ENCODE measurements at regions not wholly inside any gene's neighbourhood (a gene's known extent, or its start where the extent isn't known, plus 50 kb on each side); places are given as distances from the start of the nearest gene placed in this dataset.

DNA sequence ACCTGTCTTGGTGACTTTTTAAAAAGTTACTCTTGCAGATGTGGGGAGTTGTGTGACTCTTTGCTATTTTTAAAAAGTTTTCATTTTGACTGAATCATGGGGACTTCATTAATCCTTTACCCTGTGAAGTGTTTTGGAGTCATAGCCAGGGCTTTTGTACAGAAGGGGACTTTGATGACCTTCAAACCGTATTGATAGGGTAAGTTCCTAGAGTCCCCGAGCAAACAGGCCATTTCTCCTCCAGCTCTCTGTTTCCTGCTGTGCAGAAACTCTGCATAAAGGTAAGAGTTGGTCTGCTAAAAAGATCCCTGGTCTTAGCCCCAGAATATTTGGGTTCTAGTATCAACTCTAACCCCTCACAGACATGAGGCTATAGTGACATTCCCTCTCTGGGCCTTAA lies 170.8 kb upstream of the BCL6 start:
- DNase-seq (ENCODE audit: low read depth, low spot score): no peak
- in situ Hi-C loops (cut with HindIII; ENCODE audit: low pct_unique_long_range_greater_than_20kb, low sequenced_read_pairs): no loop called here

- in situ Hi-C loops (cut with HindIII; ENCODE audit: low pct_unique_long_range_greater_than_20kb, low sequenced_read_pairs): no loop called here
Measured at GRCh38 chr3:187918081-187918644, 172.9 kb upstream of the BCL6 start.

DNA sequence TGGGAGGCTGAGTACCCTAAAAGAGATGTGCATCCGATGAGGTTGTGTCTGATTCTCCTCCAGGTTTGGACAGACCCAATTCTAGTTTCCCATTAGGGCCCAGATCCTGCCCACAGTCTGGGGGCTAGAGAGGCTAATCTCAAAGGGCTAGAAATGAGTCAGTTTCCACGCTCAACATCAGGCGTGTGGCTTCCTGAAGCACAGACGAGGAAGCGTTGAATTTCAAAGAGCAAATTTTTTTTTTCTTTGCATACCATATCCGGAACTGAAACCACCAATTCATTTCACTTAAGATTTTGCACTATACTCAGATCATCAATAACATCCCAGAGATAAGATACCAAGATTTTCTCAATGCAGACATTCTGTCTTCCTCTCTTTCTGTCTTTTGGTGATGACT lies 173.8 kb upstream of the BCL6 start:
- in situ Hi-C loops (cut with HindIII; ENCODE audit: low pct_unique_long_range_greater_than_20kb, low sequenced_read_pairs): no loop called here
- DNase-seq (ENCODE audit: low read depth, low spot score): no peak

More at GRCh38 chr3:187918081-187918644, 172.9 kb upstream of the BCL6 start:
- DNase-seq (ENCODE audit: low read depth, low spot score): no peak

- in situ Hi-C loops (cut with HindIII; ENCODE audit: low pct_unique_long_range_greater_than_20kb, low sequenced_read_pairs): no loop called here
- no peak for DNase-seq (ENCODE audit: low read depth, low spot score)
Measured at GRCh38 chr3:187919544-187919943, 174.3 kb upstream of the BCL6 start.

- no peak for DNase-seq (ENCODE audit: low read depth, low spot score)
- in situ Hi-C loops (cut with HindIII; ENCODE audit: low pct_unique_long_range_greater_than_20kb, low sequenced_read_pairs): no loop called here
Measured at GRCh38 chr3:187920030-187920429, 174.8 kb upstream of the BCL6 start.

DNA sequence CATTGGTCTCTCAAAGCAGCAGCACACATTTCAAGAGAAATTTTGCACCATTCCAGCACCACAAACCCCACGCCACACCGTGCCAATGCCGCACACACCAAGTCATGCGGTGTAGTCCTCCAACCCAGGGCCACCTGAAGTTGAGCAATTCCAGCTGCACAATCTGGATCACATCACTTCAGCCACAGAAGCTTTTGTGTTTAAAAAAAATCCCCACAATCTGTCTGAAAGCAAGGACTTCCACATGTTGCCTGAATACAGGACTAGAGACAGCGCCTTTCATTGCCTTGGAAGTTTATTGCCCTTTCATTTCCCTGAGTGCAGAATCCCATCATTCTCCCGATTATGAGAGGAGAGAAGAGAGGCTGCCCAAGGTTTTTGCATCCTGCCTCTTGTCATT lies 175.6 kb upstream of the BCL6 start:
- DNase-seq (ENCODE audit: low read depth, low spot score): no peak
- in situ Hi-C loops (cut with HindIII; ENCODE audit: low pct_unique_long_range_greater_than_20kb, low sequenced_read_pairs): no loop called here

DNA sequence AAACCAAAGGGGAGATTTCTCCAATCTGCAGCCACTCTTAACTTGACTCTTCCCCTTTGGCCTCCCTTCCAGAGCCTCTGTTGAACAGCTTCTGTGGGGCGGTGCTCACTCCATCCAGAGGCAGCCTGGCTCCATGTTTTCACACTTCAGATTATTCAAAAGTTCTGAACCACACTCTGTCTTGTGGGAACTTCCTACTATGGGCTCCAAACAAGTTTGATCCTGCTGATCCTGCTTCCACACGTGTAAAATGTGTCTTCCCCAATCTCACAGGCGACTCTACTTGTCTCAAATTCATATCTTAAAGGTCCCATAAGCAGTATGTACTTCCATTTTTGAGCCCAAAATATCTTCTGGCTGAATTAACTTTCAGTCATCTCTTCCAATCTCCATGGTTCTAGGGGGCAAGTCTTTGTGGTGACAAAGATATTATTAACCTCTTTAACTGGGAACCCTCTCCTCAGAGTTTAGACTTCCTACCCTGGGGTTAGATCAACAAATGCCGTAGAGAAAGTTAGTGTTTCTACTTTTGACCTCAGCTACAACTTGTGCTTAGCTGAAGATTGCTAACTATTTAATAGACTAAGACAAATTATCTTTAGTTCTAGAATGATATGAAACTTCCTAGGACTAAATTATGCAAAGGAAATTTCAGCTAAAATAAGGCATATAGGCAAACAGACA lies 176.3 kb upstream of the BCL6 start:
- in situ Hi-C loops (cut with HindIII; ENCODE audit: low pct_unique_long_range_greater_than_20kb, low sequenced_read_pairs): no loop called here
- no peak for DNase-seq (ENCODE audit: low read depth, low spot score)

- DNase-seq (ENCODE audit: low read depth, low spot score): no peak
- in situ Hi-C loops (cut with HindIII; ENCODE audit: low pct_unique_long_range_greater_than_20kb, low sequenced_read_pairs): no loop called here
Measured at GRCh38 chr3:187922704-187923416, 177.6 kb upstream of the BCL6 start.

- DNase-seq (ENCODE audit: low read depth, low spot score): no peak
- in situ Hi-C loops (cut with HindIII; ENCODE audit: low pct_unique_long_range_greater_than_20kb, low sequenced_read_pairs): no loop called here
Measured at GRCh38 chr3:187924651-187925050, 179.4 kb upstream of the BCL6 start.

GRCh38 chr3:187925326-187925725 lies 180.1 kb upstream of the BCL6 start:
- in situ Hi-C loops (cut with HindIII; ENCODE audit: low pct_unique_long_range_greater_than_20kb, low sequenced_read_pairs): no loop called here
- no peak for DNase-seq (ENCODE audit: low read depth, low spot score)

- in situ Hi-C loops (cut with HindIII; ENCODE audit: low pct_unique_long_range_greater_than_20kb, low sequenced_read_pairs): no loop called here
- no peak for DNase-seq (ENCODE audit: low read depth, low spot score)
Measured at GRCh38 chr3:187926620-187927019, 181.4 kb upstream of the BCL6 start.

DNA sequence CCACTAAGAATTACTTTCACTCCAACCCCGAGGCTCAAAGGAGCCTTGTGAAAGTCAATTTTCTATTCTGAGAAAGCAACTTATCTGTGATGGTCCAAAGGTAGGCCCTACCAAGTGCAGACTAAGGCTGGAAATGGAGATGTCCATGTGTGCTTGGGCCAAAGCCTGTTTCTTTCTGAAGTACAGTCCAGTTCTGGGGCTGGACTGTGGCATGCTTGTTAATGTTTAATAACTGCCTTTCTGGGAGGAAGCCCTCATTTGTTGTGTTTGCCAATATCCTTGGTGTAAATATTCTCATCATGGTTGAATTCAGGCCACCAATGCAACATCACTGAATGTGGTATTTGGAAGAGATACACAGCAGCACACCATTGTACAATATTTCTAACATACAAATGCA lies 182.3 kb upstream of the BCL6 start:
- DNase-seq (ENCODE audit: low read depth, low spot score): no peak
- in situ Hi-C loops (cut with HindIII; ENCODE audit: low pct_unique_long_range_greater_than_20kb, low sequenced_read_pairs): no loop called here

- in situ Hi-C loops (cut with HindIII; ENCODE audit: low pct_unique_long_range_greater_than_20kb, low sequenced_read_pairs): no loop called here
- peak; percentile 77 for DNase-seq (ENCODE audit: low read depth, low spot score)
Measured at GRCh38 chr3:187929112-187929816, 184.0 kb upstream of the BCL6 start.

DNA sequence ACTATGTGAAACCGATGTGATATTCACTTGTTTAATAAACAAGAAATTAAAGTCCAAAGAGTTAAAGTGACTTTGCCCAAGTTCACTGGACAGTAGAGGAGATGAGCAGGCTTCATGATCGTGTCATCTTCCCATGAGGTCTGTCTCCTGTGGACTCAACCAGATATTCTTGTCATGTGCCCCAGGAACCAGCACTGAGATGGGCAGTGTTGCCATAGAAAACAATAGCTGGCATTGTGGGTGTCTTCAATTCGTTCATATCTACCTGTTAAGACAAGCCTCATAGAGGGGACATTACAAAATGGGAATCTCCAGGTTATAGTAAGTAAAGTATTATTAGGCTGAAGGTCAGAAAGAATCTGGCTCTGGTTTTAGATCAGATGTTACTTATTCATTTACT lies 184.8 kb upstream of the BCL6 start:
- in situ Hi-C loops (cut with HindIII; ENCODE audit: low pct_unique_long_range_greater_than_20kb, low sequenced_read_pairs): no loop called here
- DNase-seq (ENCODE audit: low read depth, low spot score): peak; percentile 52

GRCh38 chr3:187931101-187931500 lies 185.8 kb upstream of the BCL6 start:
- in situ Hi-C loops (cut with HindIII; ENCODE audit: low pct_unique_long_range_greater_than_20kb, low sequenced_read_pairs): no loop called here

DNA sequence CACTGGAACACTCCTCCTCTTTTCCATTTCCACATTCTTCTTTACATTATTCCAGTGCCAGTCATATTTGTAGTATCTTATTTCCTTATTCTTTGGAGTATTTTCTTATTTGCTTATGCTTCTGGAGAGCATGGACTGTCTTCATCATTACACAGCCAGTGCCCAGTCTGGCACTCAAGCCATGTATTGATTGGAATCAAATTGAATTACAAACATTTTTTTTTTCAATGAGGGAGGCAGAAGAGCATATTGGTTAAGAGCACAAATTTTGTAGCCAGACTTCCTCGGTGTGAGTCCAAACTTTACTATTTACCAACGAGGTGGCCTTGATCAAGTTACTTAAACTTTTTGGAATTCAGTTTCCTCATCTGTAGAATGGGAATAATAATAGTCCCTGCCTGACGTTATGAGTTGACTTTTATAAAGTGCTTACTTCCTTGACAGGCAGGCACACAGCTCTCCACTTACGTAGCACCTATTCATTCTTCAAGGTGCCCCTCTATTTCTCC lies 186.6 kb upstream of the BCL6 start:
- in situ Hi-C loops (cut with HindIII; ENCODE audit: low pct_unique_long_range_greater_than_20kb, low sequenced_read_pairs): no loop called here
- no peak for DNase-seq (ENCODE audit: low read depth, low spot score)

More at GRCh38 chr3:187931101-187931500, 185.8 kb upstream of the BCL6 start:
- DNase-seq (ENCODE audit: low read depth, low spot score): no peak

GRCh38 chr3:187932530-187932929 lies 187.3 kb upstream of the BCL6 start:
- in situ Hi-C loops (cut with HindIII; ENCODE audit: low pct_unique_long_range_greater_than_20kb, low sequenced_read_pairs): no loop called here
- DNase-seq (ENCODE audit: low read depth, low spot score): no peak

DNA sequence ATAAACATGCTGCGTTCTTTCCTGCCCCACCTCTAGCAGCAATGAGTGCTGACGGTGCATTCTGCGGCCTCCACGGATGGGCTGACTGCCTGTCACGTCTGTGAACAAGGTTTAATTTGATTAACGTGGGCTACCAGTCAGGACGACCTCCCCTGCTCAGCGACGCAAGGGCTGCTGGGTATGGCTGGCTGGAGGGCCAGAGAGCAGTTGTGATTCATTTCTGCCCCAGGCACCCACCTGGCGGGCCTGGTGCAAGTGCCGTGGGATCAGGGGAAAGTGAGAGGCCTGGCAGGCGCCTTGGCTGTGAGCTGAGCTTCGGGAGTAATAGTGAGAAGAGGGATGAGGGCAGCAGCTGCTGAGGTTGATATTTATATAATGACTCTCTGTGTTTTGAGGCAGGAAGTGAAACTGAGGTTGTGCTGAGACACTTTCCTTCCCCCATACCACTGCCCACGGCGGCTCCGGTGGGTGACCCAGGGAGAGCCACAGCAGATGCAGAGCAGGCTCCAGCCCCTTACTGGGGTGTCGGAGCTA lies 190.4 kb upstream of the BCL6 start:
- peak; percentile 54 for DNase-seq (ENCODE audit: low read depth, low spot score)

More for the DNA sequence above, 190.4 kb upstream of the BCL6 start:
- in situ Hi-C loops (cut with HindIII; ENCODE audit: low pct_unique_long_range_greater_than_20kb, low sequenced_read_pairs): no loop called here

Measured in SK-MEL-5 (cell line).